OCI-LY1 (cell line): ENCODE measurements at regions not wholly inside any gene's neighbourhood (a gene's known extent, or its start where the extent isn't known, plus 50 kb on each side); places are given as distances from the start of the nearest gene placed in this dataset.

Experiments used
- H2AFZ ChIP-seq: fragments of 200-600 bp; sonication (generic), shearing (Covaris generic); 2 replicates; pipeline ENCODE4 v1.6.0; 2014; ENCODE audit warnings: antibody characterized with exemption, mild to moderate bottlenecking, low read length
- H3F3A ChIP-seq: fragments of 200-600 bp; sonication (generic), shearing (Covaris generic); 2 replicates; pipeline ENCODE4 v1.6.0; 2014; ENCODE audit warnings: mild to moderate bottlenecking, antibody characterized with exemption, low read length, moderate library complexity; ENCODE audit not compliant: insufficient read depth
- H3K27ac ChIP-seq: fragments of 200-600 bp; sonication (generic); 2 replicates; pipeline ENCODE4 v1.5.1; 2014; ENCODE audit warnings: low read length, mixed run types, mild to moderate bottlenecking, low read depth; ENCODE audit not compliant: poor library complexity, severe bottlenecking
- H3K27me3 ChIP-seq: fragments of 200-600 bp; sonication (generic); 2 replicates; pipeline ENCODE4 v1.6.0; 2014; ENCODE audit warnings: antibody characterized with exemption, mild to moderate bottlenecking, low read length, moderate library complexity; ENCODE audit not compliant: insufficient read depth
- H3K36me3 ChIP-seq: fragments of 200-600 bp; sonication (generic); 2 replicates; pipeline ENCODE4 v1.6.1; 2014; ENCODE audit warnings: mild to moderate bottlenecking, antibody characterized with exemption, low read length, moderate library complexity, mixed read lengths; ENCODE audit not compliant: insufficient read depth
- H3K4me1 ChIP-seq: fragments of 200-600 bp; sonication (generic); 2 replicates; pipeline ENCODE4 v1.5.1; 2014; ENCODE audit warnings: mild to moderate bottlenecking, low read length, moderate library complexity; ENCODE audit not compliant: insufficient read depth, severe bottlenecking
- H3K4me2 ChIP-seq: fragments of 200-600 bp; sonication (generic), shearing (Covaris generic); 2 replicates; pipeline ENCODE4 v1.6.1; 2014; ENCODE audit warnings: low read length
- H3K4me3 ChIP-seq: fragments of 200-600 bp; sonication (generic); 2 replicates; pipeline ENCODE4 v1.5.1; 2014; ENCODE audit warnings: low read length, low read depth, mild to moderate bottlenecking, mixed read lengths; ENCODE audit not compliant: poor library complexity, severe bottlenecking
- H3K79me2 ChIP-seq: fragments of 200-600 bp; shearing (Covaris generic); 2 replicates; pipeline ENCODE4 v1.6.1; 2016; ENCODE audit warnings: mixed run types, low read length, mixed read lengths; ENCODE audit not compliant: insufficient read depth
- H3K9ac ChIP-seq: fragments of 200-600 bp; sonication (generic), shearing (Covaris generic); 2 replicates; pipeline ENCODE4 v1.6.1; 2014; ENCODE audit warnings: mild to moderate bottlenecking, low read length, mixed read lengths
- H3K9me2 ChIP-seq: fragments of 200-600 bp; sonication (generic), shearing (Covaris generic); 2 replicates; pipeline ENCODE4 v1.6.1; 2014; ENCODE audit warnings: low read depth, mild to moderate bottlenecking, low read length, mixed read lengths
- H3K9me3 ChIP-seq: fragments of 200-600 bp; shearing (Covaris generic); 2 replicates; pipeline ENCODE4 v1.6.1; 2014; ENCODE audit warnings: low read length, mixed read lengths
- H4K20me1 ChIP-seq: fragments of 200-600 bp; sonication (generic), shearing (Covaris generic); 2 replicates; pipeline ENCODE4 v1.6.0; 2016; ENCODE audit warnings: mild to moderate bottlenecking, low read length; ENCODE audit not compliant: insufficient read depth
- EZH2 ChIP-seq: fragments of 200-600 bp; sonication (generic), shearing (Covaris generic); IDR thresholded peaks from 2 replicates; pipeline ENCODE4 v1.8.0; 2017; ENCODE audit warnings: borderline replicate concordance, mixed run types, mild to moderate bottlenecking, antibody characterized with exemption, low read length, moderate library complexity, mixed read lengths
- TF ChIP-seq, protein P1 (sequence below): fragments of 200-600 bp; sonication (generic), shearing (Covaris generic); IDR thresholded peaks from 2 replicates; pipeline ENCODE4 v1.5.1; 2017; ENCODE audit warnings: mild to moderate bottlenecking, antibody characterized with exemption, low read length, moderate library complexity, mixed read lengths

DNA sequence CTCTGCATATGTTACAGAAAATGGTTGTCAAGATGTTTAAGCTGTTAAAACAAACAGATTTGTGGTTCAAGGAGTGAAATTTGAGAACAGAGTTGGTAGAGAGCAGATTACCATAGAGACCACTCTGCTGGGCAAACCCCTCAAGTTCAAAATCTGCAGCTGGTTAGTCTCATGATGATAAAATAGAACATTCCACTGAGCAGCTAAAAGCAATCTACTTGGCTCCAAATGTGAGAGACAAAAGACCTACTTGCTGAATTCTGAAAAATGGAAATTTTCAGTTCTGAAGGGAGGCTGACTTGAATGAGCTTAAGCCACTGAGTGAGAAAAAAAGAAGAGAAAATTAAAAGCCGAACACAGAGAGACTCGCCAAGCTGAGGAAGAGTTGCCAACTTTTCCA is 519.3 kb downstream of the NOVA1 start:
- no peak overlapping the region for H3K27ac ChIP-seq
- H3K9me2 ChIP-seq: no peaks in the 10 kb centered on the region
- no peak overlapping the region for H3K4me3 ChIP-seq
- TF ChIP-seq, protein P1, sequence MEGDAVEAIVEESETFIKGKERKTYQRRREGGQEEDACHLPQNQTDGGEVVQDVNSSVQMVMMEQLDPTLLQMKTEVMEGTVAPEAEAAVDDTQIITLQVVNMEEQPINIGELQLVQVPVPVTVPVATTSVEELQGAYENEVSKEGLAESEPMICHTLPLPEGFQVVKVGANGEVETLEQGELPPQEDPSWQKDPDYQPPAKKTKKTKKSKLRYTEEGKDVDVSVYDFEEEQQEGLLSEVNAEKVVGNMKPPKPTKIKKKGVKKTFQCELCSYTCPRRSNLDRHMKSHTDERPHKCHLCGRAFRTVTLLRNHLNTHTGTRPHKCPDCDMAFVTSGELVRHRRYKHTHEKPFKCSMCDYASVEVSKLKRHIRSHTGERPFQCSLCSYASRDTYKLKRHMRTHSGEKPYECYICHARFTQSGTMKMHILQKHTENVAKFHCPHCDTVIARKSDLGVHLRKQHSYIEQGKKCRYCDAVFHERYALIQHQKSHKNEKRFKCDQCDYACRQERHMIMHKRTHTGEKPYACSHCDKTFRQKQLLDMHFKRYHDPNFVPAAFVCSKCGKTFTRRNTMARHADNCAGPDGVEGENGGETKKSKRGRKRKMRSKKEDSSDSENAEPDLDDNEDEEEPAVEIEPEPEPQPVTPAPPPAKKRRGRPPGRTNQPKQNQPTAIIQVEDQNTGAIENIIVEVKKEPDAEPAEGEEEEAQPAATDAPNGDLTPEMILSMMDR: no peak
- no peaks in the 10 kb centered on the region for H3K27me3 ChIP-seq
- no peaks in the 10 kb centered on the region for H3K9me3 ChIP-seq
- no peaks in the 10 kb centered on the region for H3K36me3 ChIP-seq
- H3K4me1 ChIP-seq: no peaks in the 10 kb centered on the region
- H3K4me2 ChIP-seq: no peak overlapping the region
- H3F3A ChIP-seq: no peaks in the 10 kb centered on the region
- no peaks in the 10 kb centered on the region for H3K79me2 ChIP-seq
- H3K9ac ChIP-seq: no peak overlapping the region
- no peaks in the 10 kb centered on the region for H4K20me1 ChIP-seq
- H2AFZ ChIP-seq: no peak overlapping the region

DNA sequence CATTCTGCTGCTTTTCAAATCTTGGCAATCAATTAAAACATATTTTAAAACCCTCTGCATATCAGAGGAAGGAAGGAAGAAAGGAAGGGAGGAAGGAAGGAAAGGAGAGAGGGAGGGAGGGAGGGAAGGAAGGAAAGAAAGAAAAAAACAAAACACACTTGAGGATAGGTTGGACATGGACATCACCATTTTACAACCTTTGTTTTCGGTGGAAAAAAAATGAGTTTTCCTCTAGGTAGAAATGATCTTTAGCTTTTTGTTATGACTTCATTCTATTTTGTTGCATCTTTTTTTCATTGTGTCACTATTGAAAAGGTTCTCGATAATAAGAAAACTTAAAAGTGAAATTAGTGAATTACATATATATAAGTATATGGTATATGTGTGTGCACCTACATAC is 522.9 kb downstream of the NOVA1 start:
- Histone ChIP-seq H3K36me3 (no peaks in the 10 kb centered on the region), H3K79me2 (no peaks in the 10 kb centered on the region), H3F3A (no peaks in the 10 kb centered on the region), H3K9me2 (no peaks in the 10 kb centered on the region), H3K9me3 (no peaks in the 10 kb centered on the region), H4K20me1 (no peaks in the 10 kb centered on the region), H2AFZ (no peak overlapping the region), H3K27ac (no peak overlapping the region), H3K4me3 (no peak overlapping the region), H3K27me3 (no peaks in the 10 kb centered on the region), H3K4me1 (no peaks in the 10 kb centered on the region), H3K4me2 (no peak overlapping the region), H3K9ac (no peak overlapping the region)
- TF ChIP-seq, protein P1: no peak
- TF ChIP-seq EZH2: no peak

- Histone ChIP-seq H3F3A (no peaks in the 10 kb centered on the region), H3K4me2 (no peak overlapping the region), H3K27ac (no peak overlapping the region), H3K9ac (no peak overlapping the region), H3K79me2 (no peaks in the 10 kb centered on the region), H3K36me3 (no peaks in the 10 kb centered on the region), H3K4me3 (no peak overlapping the region), H2AFZ (no peak overlapping the region), H4K20me1 (no peaks in the 10 kb centered on the region), H3K4me1 (no peaks in the 10 kb centered on the region), H3K9me2 (no peaks in the 10 kb centered on the region), H3K27me3 (no peaks in the 10 kb centered on the region), H3K9me3 (no peaks in the 10 kb centered on the region)
- no peak for TF ChIP-seq EZH2
- TF ChIP-seq, protein P1: no peak
These were observed 527.4 kb downstream of the NOVA1 start for GRCh38 chr14:26070443-26070842.
